ENCODE measurements at regions not wholly inside any gene's neighbourhood (a gene's known extent, or its start where the extent isn't known, plus 50 kb on each side); places are given as distances from the start of the nearest gene placed in this dataset.

DNA sequence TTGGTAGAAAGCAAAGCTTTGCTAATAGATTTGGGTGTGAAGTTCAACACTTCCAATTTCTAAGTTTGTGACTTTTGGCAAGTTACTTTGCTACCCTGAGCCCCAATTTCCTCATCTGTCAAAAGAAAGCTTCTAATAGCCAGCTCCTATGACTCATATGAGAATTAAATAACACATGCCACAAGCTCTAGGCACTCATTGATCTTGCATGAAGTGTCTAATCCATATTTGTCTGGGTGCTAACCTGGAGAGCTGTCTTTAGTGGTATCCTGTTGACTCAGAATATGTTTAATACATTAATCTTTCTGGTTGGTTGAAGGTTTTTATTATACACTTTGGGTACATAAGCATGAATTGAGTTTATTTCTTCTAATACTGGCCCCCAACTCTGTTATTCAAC lies 188.8 kb downstream of the POSTN start:
- no peak for TF ChIP-seq REST (IDR thresholded peaks at IDR 0.05; ENCODE audit: unreplicated experiment)
- TF ChIP-seq, protein P1, sequence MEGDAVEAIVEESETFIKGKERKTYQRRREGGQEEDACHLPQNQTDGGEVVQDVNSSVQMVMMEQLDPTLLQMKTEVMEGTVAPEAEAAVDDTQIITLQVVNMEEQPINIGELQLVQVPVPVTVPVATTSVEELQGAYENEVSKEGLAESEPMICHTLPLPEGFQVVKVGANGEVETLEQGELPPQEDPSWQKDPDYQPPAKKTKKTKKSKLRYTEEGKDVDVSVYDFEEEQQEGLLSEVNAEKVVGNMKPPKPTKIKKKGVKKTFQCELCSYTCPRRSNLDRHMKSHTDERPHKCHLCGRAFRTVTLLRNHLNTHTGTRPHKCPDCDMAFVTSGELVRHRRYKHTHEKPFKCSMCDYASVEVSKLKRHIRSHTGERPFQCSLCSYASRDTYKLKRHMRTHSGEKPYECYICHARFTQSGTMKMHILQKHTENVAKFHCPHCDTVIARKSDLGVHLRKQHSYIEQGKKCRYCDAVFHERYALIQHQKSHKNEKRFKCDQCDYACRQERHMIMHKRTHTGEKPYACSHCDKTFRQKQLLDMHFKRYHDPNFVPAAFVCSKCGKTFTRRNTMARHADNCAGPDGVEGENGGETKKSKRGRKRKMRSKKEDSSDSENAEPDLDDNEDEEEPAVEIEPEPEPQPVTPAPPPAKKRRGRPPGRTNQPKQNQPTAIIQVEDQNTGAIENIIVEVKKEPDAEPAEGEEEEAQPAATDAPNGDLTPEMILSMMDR (conservative IDR thresholded peaks at IDR 0.05; ENCODE audit: low read depth in 2 of 2): no peak
- TF ChIP-seq POLR2AphosphoS5 (IDR thresholded peaks at IDR 0.05; ENCODE audit: low read depth): no peak
- no peak for TF ChIP-seq ZNF331 (CRISPR knock-in tag; IDR thresholded peaks at IDR 0.05; ENCODE audit: low read depth)
- TF ChIP-seq EZH2 (IDR thresholded peaks at IDR 0.05; ENCODE audit: low read depth, unreplicated experiment): no peak
- TF ChIP-seq EZH2phosphoT487 (IDR thresholded peaks at IDR 0.05; ENCODE audit: unreplicated experiment): no peak
- TF ChIP-seq ETS1 (IDR thresholded peaks at IDR 0.05): no peak
- no peak for TF ChIP-seq JUNB (IDR thresholded peaks at IDR 0.05; ENCODE audit: unreplicated experiment)
- TF ChIP-seq CREB1 (CRISPR knock-in tag; IDR thresholded peaks at IDR 0.05; ENCODE audit: low read depth): no peak
- no peak for TF ChIP-seq STAT1 (IDR thresholded peaks at IDR 0.05; ENCODE audit: unreplicated experiment)
- no peak for TF ChIP-seq NANOG (IDR thresholded peaks at IDR 0.05; ENCODE audit: borderline replicate concordance)
- no peak for TF ChIP-seq ZNF114 (CRISPR knock-in tag; IDR thresholded peaks at IDR 0.05)

All from GM23338 (cell line).